ENCODE measurements at regions not wholly inside any gene's neighbourhood (a gene's known extent, or its start where the extent isn't known, plus 50 kb on each side); places are given as distances from the start of the nearest gene placed in this dataset.

- no peak for DNase-seq
- no peak for TF ChIP-seq POLR2A (IDR thresholded peaks at IDR 0.05)
- TF ChIP-seq, protein P1, sequence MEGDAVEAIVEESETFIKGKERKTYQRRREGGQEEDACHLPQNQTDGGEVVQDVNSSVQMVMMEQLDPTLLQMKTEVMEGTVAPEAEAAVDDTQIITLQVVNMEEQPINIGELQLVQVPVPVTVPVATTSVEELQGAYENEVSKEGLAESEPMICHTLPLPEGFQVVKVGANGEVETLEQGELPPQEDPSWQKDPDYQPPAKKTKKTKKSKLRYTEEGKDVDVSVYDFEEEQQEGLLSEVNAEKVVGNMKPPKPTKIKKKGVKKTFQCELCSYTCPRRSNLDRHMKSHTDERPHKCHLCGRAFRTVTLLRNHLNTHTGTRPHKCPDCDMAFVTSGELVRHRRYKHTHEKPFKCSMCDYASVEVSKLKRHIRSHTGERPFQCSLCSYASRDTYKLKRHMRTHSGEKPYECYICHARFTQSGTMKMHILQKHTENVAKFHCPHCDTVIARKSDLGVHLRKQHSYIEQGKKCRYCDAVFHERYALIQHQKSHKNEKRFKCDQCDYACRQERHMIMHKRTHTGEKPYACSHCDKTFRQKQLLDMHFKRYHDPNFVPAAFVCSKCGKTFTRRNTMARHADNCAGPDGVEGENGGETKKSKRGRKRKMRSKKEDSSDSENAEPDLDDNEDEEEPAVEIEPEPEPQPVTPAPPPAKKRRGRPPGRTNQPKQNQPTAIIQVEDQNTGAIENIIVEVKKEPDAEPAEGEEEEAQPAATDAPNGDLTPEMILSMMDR (IDR thresholded peaks at IDR 0.05) = no peak
- no peaks in the 10 kb centered on the region for H3K9me3 ChIP-seq
- no peak for ATAC-seq
- H3K4me1 ChIP-seq = no peaks in the 10 kb centered on the region
- WGBS (ENCODE audit: insufficient coverage, low coverage, low lambda C conversion rate, missing lambda C conversion rate) = 67% methylated on average over 1 of the region's 1 CpG
- H3K27me3 ChIP-seq = no peaks in the 10 kb centered on the region
- no peak overlapping the region for H3K27ac ChIP-seq
- intact Hi-C loops (cut with DNase I) = no loop called here
- H3K36me3 ChIP-seq = no peaks in the 10 kb centered on the region
- H3K4me3 ChIP-seq = no peak overlapping the region
These were observed 293.0 kb upstream of the CNR1 start for GRCh38 chr6:88459189-88459588.

DNA sequence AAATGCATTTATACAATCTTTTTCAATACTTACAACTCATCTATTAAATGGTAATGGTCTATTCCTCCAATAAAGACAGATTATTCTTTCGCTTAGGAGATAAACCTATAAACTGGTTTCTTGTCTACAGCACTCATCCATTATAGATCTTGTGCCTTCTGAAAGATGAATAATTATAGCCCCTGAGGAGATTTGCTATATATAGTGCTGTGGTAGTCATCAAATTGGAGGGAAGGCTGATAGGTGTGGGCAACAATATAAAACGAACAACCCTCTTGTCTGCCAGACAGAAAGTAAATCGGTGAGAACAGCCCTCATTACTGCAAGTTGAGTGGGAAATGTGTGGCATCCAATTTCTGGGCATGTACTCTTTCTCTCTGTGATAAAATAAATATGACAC is 292.5 kb upstream of the CNR1 start:
- Histone ChIP-seq H3K27me3 (no peaks in the 10 kb centered on the region), H3K4me3 (no peak overlapping the region), H3K27ac (no peak overlapping the region), H3K4me1 (no peaks in the 10 kb centered on the region), H3K36me3 (no peaks in the 10 kb centered on the region), H3K9me3 (no peaks in the 10 kb centered on the region)
- ATAC-seq (no peak), DNase-seq (no peak)
- WGBS (ENCODE audit: insufficient coverage, low coverage, low lambda C conversion rate, missing lambda C conversion rate) = 72% methylated on average over 3 of the region's 3 CpGs
- TF ChIP-seq, protein P1 (IDR thresholded peaks at IDR 0.05) = no peak
- no peak for TF ChIP-seq POLR2A (IDR thresholded peaks at IDR 0.05)
- intact Hi-C loops (cut with DNase I) = no loop called here

DNA sequence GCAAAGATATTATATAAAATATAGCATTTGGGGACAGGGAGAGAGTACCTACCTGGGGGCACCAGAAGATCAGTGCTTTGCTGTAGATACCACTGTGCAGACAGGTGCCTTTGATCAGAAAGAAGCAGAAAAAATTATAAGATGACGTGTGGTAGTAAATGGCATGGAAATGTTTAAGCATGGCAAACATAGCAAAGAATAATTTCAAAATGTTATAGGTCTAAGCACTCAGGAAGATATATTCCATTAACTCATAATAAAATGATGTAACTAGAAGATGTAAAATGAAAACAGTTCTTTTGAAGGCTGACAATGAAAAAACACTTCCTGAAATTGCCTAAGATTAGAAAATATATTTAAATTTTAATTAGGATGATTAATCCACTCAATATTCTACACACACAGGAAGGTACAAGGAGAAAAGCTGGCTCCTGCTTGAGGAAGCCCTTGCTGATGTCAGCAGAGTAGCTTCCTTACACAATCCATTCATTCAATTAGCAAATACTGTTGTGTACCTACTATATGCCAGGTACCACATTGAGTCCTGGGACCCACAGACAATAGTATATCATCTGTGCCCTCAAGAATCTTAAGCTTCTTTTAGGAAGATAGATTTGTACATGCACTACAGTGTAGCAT is 290.2 kb upstream of the CNR1 start:
- Histone ChIP-seq H3K27me3 (no peaks in the 10 kb centered on the region), H3K9me3 (no peaks in the 10 kb centered on the region), H3K27ac (no peak overlapping the region), H3K36me3 (no peaks in the 10 kb centered on the region), H3K4me3 (no peak overlapping the region), H3K4me1 (no peaks in the 10 kb centered on the region)
- DNase-seq (no peak), ATAC-seq (no peak)
- intact Hi-C loops (cut with DNase I) = no loop called here
- TF ChIP-seq, protein P1 (IDR thresholded peaks at IDR 0.05) = no peak
- no peak for TF ChIP-seq POLR2A (IDR thresholded peaks at IDR 0.05)
- WGBS (ENCODE audit: insufficient coverage, low coverage, low lambda C conversion rate, missing lambda C conversion rate) = 32% methylated on average over 1 of the region's 1 CpG

GRCh38 chr6:88455317-88455716 is 289.2 kb upstream of the CNR1 start:
- Histone ChIP-seq H3K27ac (no peak overlapping the region), H3K4me3 (no peak overlapping the region), H3K9me3 (no peaks in the 10 kb centered on the region), H3K4me1 (no peaks in the 10 kb centered on the region), H3K27me3 (no peaks in the 10 kb centered on the region), H3K36me3 (no peaks in the 10 kb centered on the region)
- no peak for DNase-seq
- intact Hi-C loops (cut with DNase I) = no loop called here
- ATAC-seq = no peak
- WGBS (ENCODE audit: insufficient coverage, low coverage, low lambda C conversion rate, missing lambda C conversion rate) = 51% methylated on average over 3 of the region's 3 CpGs
- TF ChIP-seq, protein P1 (IDR thresholded peaks at IDR 0.05) = no peak
- TF ChIP-seq POLR2A (IDR thresholded peaks at IDR 0.05) = no peak

GRCh38 chr6:88454658-88455057 is 288.5 kb upstream of the CNR1 start:
- Histone ChIP-seq H3K27ac (no peak overlapping the region), H3K36me3 (no peaks in the 10 kb centered on the region), H3K4me3 (no peak overlapping the region), H3K9me3 (no peaks in the 10 kb centered on the region), H3K27me3 (no peaks in the 10 kb centered on the region), H3K4me1 (no peaks in the 10 kb centered on the region)
- WGBS (ENCODE audit: insufficient coverage, low coverage, low lambda C conversion rate, missing lambda C conversion rate) = 41% methylated on average over 2 of the region's 2 CpGs
- intact Hi-C loops (cut with DNase I) = no loop called here
- TF ChIP-seq, protein P1 (IDR thresholded peaks at IDR 0.05) = no peak
- TF ChIP-seq POLR2A (IDR thresholded peaks at IDR 0.05) = no peak
- DNase-seq = no peak
- no peak for ATAC-seq

All from right lobe of liver (tissue), 6 donors.